GM20000 (cell line): ENCODE measurements at regions not wholly inside any gene's neighbourhood (a gene's known extent, or its start where the extent isn't known, plus 50 kb on each side); places are given as distances from the start of the nearest gene placed in this dataset.

ENCODE experiments used
- DNase-seq: peaks from one replicate; pipeline ENCODE4 v3.0.0; 2012; ENCODE audit warnings: low spot score
- CTCF ChIP-seq: IDR thresholded peaks from 2 replicates; pipeline ENCODE4 v1.5.1; 2012; ENCODE audit warnings: mild to moderate bottlenecking, control low read depth; ENCODE audit errors: extremely low read depth, missing control alignments

DNA sequence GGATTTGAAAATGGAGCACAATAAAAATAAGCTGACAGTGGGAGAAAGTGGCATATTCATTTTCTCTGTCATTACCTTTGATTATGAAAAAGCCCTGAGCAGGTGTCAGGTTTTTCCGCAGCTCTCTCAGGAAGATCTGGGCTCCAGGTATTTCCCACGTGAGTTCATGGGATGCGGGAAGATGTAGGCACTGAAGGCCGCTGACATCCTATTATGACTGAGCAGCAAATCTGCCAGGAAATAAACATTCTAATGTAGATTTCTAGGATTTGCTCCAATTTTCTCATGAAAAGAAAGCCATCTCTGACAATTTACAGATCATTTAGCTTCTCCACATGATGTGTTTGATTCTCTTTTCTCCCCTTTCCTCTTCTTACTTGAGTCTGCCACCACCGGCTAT is 160.7 kb downstream of the KIT start:
- no peak for TF ChIP-seq CTCF
- no peak for DNase-seq

GRCh38 chr4:54813674-54814073 is 155.9 kb downstream of the KIT start:
- TF ChIP-seq CTCF = no peak
- DNase-seq = no peak

DNA sequence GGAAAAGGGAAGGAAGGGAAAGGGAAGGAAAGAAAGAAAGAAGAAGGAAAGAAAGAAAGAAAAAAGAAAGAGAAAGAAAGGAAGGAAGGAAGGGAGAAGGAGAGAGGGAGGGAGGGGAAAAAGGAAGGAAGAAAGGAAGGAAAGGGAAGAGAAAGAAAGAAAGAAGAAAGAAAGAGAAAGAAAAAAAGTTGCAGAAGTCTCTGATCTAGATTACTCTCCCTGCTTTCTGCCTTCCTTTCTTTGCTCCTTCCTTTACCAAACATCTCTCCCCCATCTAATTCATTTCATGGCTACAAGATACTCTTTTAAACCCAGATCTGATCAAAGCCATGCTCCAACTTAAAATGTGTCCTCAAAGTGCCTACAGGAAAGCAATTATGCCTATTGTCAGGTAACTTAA is 148.6 kb downstream of the KIT start:
- TF ChIP-seq CTCF = no peak
- no peak for DNase-seq

GRCh38 chr4:54802336-54802735 is 144.6 kb downstream of the KIT start:
- DNase-seq = no peak

DNA sequence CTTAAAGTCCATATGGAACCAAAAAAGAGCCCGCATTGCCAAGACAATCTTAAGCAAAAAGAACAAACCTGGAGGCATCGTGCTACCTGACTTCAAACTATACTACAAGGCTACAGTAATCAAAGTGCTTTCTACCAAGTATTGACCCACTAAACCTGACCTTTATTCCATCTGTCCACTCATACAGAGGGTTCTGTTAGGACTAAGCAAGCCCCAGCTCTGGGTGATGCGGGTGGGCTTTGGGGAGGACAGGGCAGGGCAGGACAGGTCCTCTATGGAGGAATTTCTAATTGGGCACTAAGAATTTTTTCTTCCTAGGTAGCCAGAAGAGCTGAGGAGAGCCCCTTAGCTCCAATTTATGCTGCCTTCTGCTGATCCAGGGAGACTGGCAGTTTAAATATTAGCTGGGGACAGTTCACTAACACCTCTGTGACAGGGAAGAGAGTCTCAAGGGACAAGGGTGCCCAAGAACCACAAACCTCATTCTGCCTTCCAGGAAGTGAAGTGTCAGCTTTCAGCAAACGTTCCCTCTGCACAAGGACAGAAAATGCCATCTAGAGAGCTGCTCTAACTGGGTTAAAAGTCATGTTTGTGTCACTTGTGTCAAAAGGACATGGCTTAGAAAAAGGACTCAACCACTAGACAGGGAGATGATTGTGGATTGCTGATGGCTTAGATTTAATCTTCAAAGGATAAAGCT is 143.2 kb downstream of the KIT start:
- no peak for DNase-seq

More at GRCh38 chr4:54802336-54802735, 144.6 kb downstream of the KIT start:
- TF ChIP-seq CTCF = no peak

DNA sequence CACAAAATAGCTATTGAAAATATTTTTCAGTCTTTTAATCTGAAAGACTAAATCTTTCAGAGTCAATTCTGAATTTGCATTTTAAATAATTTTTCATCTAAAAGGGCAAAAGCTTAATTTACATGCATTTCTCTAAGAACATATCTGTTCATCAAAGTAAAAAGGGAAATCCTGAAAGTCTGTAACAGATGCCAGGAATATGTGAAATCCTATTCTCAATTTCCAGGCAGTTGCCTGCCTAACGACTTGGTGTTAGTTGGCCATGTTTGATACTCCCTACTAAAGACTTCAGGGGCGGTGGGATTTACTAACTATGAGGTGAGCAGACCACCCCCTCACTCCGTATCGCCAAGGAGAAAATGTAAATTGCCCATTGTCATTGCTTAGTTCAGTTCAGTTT is 136.8 kb downstream of the KIT start:
- DNase-seq = no peak
- TF ChIP-seq CTCF = no peak

More for the DNA sequence above, 143.2 kb downstream of the KIT start:
- no peak for TF ChIP-seq CTCF

DNA sequence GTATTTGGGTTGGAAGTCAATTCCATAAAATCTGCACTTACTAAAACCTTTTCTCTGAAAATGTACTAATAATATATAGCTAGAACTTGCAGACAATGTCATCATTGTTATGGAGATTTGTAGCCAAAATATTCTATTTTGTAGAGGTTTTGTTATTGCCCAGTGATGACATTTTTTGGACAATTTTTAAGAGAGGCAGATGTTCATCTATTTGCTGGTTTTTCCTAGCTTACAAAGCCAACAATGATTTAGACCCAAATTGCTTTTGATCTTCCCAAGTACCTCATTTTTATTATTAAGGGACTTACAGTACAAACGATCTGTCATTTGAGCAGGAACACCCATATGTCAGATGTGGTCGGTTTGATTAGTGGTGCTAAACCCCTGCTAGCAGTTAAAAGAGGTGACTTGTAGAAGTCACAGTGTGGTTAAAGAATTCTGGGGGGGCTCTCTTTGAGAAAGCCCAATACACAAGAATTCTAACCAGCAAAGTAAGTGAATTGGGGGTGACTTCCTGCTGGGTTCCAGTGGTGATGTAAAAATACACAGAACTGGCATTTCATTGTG is 136.2 kb downstream of the KIT start:
- TF ChIP-seq CTCF = no peak
- no peak for DNase-seq
